ENCODE measurements at regions not wholly inside any gene's neighbourhood (a gene's known extent, or its start where the extent isn't known, plus 50 kb on each side); places are given as distances from the start of the nearest gene placed in this dataset.

GRCh38 chr11:116694815-116695590, 77.8 kb downstream of the BUD13 start:
- H3K79me2 ChIP-seq (ENCODE audit: insufficient read depth, low read length): no peaks in the 10 kb centered on the region
- H3K4me3 ChIP-seq (replicated peaks in 1 of 3; ENCODE audit: insufficient read depth in 1 of 3, low read depth in 2 of 3, low read length in 3 of 3): no peak overlapping the region
- BruUV-seq (replicated peaks): no TSS peak
- no peaks in the 10 kb centered on the region for H3K36me3 ChIP-seq (replicated peaks in 1 of 2; ENCODE audit: control insufficient read depth in 1 of 2, insufficient read depth in 2 of 2, low read length in 2 of 2)
- 13% methylated on average over 8 of the region's 14 CpGs for WGBS (ENCODE audit: low lambda C conversion rate)
- H3K4me2 ChIP-seq (ENCODE audit: low read depth, low read length): no peak overlapping the region
- in situ Hi-C loops (cut with HindIII; ENCODE audit: extremely low pct_ligation_motif_present, low pct_unique_long_range_greater_than_20kb): loop anchor here (5.0 kb wide), 2 partner anchors 53 to 178 kb away; no protein-coding TSS in a partner anchor
- H3K27me3 ChIP-seq (ENCODE audit: control insufficient read depth in 1 of 2, insufficient read depth in 2 of 2, low read length in 2 of 2): peaks cover 3 to 48% of the 10 kb centered on the region in 2 experiments; a peak in 3 of 5 replicates
- no peak for FAIRE-seq
- no peak overlapping the region for H3K27ac ChIP-seq (ENCODE audit: extremely low read length, insufficient read depth, low read length)
- DNase-seq (ENCODE audit: low spot score): no peak
- no peaks in the 10 kb centered on the region for H3K4me1 ChIP-seq (ENCODE audit: insufficient read depth, low read length)
- H2AFZ ChIP-seq (ENCODE audit: low read length): no peak overlapping the region
- ATAC-seq: no peak
- no peaks in the 10 kb centered on the region for H3K9me3 ChIP-seq (ENCODE audit: low read length)
- TF ChIP-seq IKZF5 (CRISPR knock-in tag; IDR thresholded peaks at IDR 0.05): no peak
- TF ChIP-seq ZNF788 (CRISPR knock-in tag; IDR thresholded peaks at IDR 0.05; ENCODE audit: borderline replicate concordance): no peak
- TF ChIP-seq ZNF576 (CRISPR knock-in tag; IDR thresholded peaks at IDR 0.05): no peak
- no peak for TF ChIP-seq ISL2 (CRISPR knock-in tag; IDR thresholded peaks at IDR 0.05)
- no peak for TF ChIP-seq HDAC2 (CRISPR knock-in tag; IDR thresholded peaks at IDR 0.05)
- H3K9ac ChIP-seq (ENCODE audit: insufficient read depth, low read depth, low read length): no peak overlapping the region
- H4K20me1 ChIP-seq (ENCODE audit: insufficient read depth, low read length): no peaks in the 10 kb centered on the region
- ChIA-PET CTCF (ENCODE audit: low intra/inter-chr PET ratio, low total read pairs) (no interaction called here), POLR2A (no interaction called here)
- intact Hi-C loops (cut with micrococcal nuclease; ENCODE audit: unreplicated experiment): no loop called here

GRCh38 chr11:116694349-116694725, 78.5 kb downstream of the BUD13 start:
- no peak overlapping the region for H3K9ac ChIP-seq (ENCODE audit: insufficient read depth, low read depth, low read length)
- no peak overlapping the region for H3K4me3 ChIP-seq (replicated peaks in 1 of 3; ENCODE audit: insufficient read depth in 1 of 3, low read depth in 2 of 3, low read length in 3 of 3)
- no peak overlapping the region for H3K27ac ChIP-seq (ENCODE audit: extremely low read length, insufficient read depth, low read length)
- H3K4me2 ChIP-seq (ENCODE audit: low read depth, low read length): no peak overlapping the region
- ATAC-seq (no peak), DNase-seq (ENCODE audit: low spot score) (no peak), FAIRE-seq (no peak)
- TF ChIP-seq FOXO1 (CRISPR knock-in tag; IDR thresholded peaks at IDR 0.05) (no peak), NR0B2 (CRISPR knock-in tag; IDR thresholded peaks at IDR 0.05) (no peak), MIER3 (CRISPR knock-in tag; IDR thresholded peaks at IDR 0.05; ENCODE audit: borderline replicate concordance) (no peak), ZNF33A (CRISPR knock-in tag; IDR thresholded peaks at IDR 0.05; ENCODE audit: borderline replicate concordance) (no peak), YEATS2 (CRISPR knock-in tag; IDR thresholded peaks at IDR 0.05; ENCODE audit: borderline replicate concordance) (no peak), LCORL (IDR thresholded peaks at IDR 0.05) (no peak), LCORL (CRISPR knock-in tag; IDR thresholded peaks at IDR 0.05) (no peak), ZFP41 (CRISPR knock-in tag; IDR thresholded peaks at IDR 0.05; ENCODE audit: borderline replicate concordance) (no peak), ZFX (CRISPR knock-in tag; IDR thresholded peaks at IDR 0.05; ENCODE audit: low read depth) (no peak), CEBPG (CRISPR knock-in tag; IDR thresholded peaks at IDR 0.05) (no peak), SAP130 (CRISPR knock-in tag; IDR thresholded peaks at IDR 0.05; ENCODE audit: low read depth) (no peak)
- POLR2A ChIA-PET: no interaction called here
- H4K20me1 ChIP-seq (ENCODE audit: insufficient read depth, low read length): no peaks in the 10 kb centered on the region
- H3K27me3 ChIP-seq (ENCODE audit: control insufficient read depth in 1 of 2, insufficient read depth in 2 of 2, low read length in 2 of 2): peaks cover 3 to 48% of the 10 kb centered on the region in 2 experiments; a peak in 3 of 5 replicates
- no peaks in the 10 kb centered on the region for H3K36me3 ChIP-seq (replicated peaks in 1 of 2; ENCODE audit: control insufficient read depth in 1 of 2, insufficient read depth in 2 of 2, low read length in 2 of 2)
- no peaks in the 10 kb centered on the region for H3K9me3 ChIP-seq (ENCODE audit: low read length)
- 16% methylated on average over 3 of the region's 3 CpGs for WGBS (ENCODE audit: low lambda C conversion rate)
- CTCF ChIA-PET (ENCODE audit: low intra/inter-chr PET ratio, low total read pairs): no interaction called here
- no peaks in the 10 kb centered on the region for H3K4me1 ChIP-seq (ENCODE audit: insufficient read depth, low read length)
- intact Hi-C loops (cut with micrococcal nuclease; ENCODE audit: unreplicated experiment): no loop called here
- no peak overlapping the region for H2AFZ ChIP-seq (ENCODE audit: low read length)
- in situ Hi-C loops (cut with HindIII; ENCODE audit: extremely low pct_ligation_motif_present, low pct_unique_long_range_greater_than_20kb): loop anchor here (5.0 kb wide), 2 partner anchors 52 to 177 kb away; no protein-coding TSS in a partner anchor
- BruUV-seq (replicated peaks): no TSS peak
- H3K79me2 ChIP-seq (ENCODE audit: insufficient read depth, low read length): no peaks in the 10 kb centered on the region

Measured in HepG2 (cell line).